Posterior vena cava (tissue), 2 donors: ENCODE measurements at regions not wholly inside any gene's neighbourhood (a gene's known extent, or its start where the extent isn't known, plus 50 kb on each side); places are given as distances from the start of the nearest gene placed in this dataset.
A peak's percentile ranks its signal among the peaks of the same experiment; 100 is the strongest.

Source experiments
- DNase-seq: peaks from one replicate; pipeline ENCODE4 v3.0.0-alpha.2; 2020; ENCODE audit warnings: low spot score
- intact Hi-C, 2 donors: fragments of 100-400 bp; cut with DNase I; formaldehyde crosslinking; loops; one replicate each; pipeline versions ENCODE4 v1.14.1 to v1.14.2; 2022 to 2023
- donor health status: DM: yes; HTN: yes; CAD: no.
- donor health status: DM: yes; HTN: yes; CAD: no.

GRCh38 chr19:29315556-29316190 is 102.7 kb upstream of the UQCRFS1 start:
- intact Hi-C loops, result no loop called here
- DNase-seq, result peak; percentile 50

DNA sequence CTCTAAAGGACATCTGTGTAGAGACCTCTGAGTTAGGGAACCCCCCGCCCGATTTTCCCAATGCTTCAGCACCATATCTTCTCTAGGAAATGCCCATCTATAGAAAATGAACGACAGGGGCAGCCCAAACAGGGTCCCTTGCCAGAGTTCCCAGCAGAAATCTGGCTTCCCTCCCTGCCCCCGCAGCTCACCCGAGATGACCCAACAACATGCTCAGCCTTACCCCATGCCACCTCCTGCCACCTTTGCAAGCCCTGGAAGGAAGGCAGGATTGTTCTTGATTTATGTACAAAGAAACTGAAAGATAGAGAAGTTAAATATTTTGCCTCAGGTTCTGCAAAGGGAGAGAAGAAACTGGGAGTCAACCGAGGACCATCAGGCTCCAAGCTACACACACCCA is 105.6 kb upstream of the UQCRFS1 start:
- intact Hi-C loops, result no loop called here

GRCh38 chr19:29320086-29320485 is 107.1 kb upstream of the UQCRFS1 start:
- no peak for DNase-seq
- intact Hi-C loops, result no loop called here

More for the DNA sequence above, 105.6 kb upstream of the UQCRFS1 start:
- no peak for DNase-seq

- DNase-seq, result no peak
Measured at GRCh38 chr19:29320618-29321017, 107.7 kb upstream of the UQCRFS1 start.

DNA sequence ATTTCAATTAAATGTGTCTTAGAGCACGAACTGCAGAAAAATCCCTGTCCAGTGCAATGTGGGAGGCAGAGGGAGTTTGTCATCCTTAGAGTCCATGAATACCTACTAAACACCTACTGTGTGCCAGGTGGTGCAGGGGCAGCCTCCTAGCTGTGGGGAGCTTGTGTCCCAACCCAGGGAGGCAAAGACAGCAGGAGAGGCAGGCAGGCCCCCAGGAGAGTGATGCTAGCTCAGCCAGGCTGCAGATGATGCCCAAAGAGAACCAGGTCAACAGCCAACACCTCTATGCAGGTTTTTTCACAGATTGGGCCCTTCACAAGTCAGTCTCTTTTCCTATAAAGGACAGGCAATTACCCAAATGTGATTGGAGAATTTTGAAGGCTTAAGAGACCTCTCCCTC is 108.2 kb upstream of the UQCRFS1 start:
- intact Hi-C loops, result no loop called here
- DNase-seq, result peak; percentile 42

More at GRCh38 chr19:29320618-29321017, 107.7 kb upstream of the UQCRFS1 start:
- intact Hi-C loops, result no loop called here

DNA sequence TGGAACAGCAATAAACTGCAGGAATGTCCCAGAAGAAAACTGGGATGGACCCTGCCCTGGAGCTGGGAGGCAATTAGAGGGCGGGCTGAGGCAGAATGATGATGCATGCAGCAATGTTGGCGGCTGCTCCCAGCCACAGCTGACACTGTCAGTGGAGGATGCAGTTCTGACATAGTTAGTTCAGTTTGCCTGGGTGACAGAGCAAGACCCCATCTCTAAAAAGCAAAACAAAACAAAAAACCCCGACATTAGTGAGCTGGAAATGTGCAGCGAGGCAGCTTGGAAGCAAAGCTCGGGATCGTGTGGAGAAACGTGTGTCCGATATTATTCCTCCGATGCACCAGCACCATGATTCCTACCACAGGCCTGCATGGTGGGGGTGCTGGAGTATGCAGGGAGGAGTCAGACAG is 110.1 kb upstream of the UQCRFS1 start:
- intact Hi-C loops, result no loop called here
- peak; percentile 46 for DNase-seq

DNA sequence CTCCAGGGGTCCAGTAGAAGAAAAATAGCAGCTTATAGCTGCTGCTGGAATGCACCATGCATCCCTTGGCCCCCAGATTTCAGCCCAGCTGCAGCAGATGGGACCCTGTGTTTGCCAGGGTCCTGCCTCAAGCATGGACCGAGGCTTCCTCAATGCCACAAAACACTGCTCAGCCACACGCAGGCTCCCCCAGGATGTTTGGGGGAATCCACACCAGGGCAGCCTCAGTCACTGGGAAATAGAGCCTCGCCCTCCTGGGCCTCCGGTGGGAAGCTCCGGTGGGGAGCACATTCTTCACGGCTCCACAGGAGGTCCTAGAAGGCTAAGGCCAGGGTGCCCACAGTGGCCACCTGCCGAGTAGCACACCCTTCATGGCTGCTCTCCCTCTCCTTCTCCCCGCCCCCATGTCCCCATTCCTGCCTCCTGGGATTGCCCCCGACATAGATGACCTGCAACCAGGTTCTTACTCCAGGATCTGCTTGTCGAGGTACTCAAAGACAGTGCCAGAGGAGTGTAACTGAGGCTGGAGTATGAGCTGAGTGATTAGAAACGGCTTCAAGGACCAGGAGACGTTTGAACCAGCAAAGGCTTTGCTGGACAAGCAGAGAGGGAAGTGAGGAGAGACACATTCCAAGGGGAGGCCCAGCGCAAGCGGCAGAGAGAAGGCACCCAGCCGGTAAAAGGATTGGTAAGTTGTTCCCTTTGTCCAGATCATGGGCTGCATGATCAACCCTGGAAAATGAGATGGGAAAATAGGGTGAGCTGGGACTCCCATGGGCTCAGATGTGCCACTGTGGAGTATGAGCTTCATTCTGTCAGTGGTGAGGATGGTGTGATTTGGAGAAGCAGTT is 110.7 kb upstream of the UQCRFS1 start:
- peak; percentile 37 for DNase-seq
- intact Hi-C loops, result no loop called here

DNA sequence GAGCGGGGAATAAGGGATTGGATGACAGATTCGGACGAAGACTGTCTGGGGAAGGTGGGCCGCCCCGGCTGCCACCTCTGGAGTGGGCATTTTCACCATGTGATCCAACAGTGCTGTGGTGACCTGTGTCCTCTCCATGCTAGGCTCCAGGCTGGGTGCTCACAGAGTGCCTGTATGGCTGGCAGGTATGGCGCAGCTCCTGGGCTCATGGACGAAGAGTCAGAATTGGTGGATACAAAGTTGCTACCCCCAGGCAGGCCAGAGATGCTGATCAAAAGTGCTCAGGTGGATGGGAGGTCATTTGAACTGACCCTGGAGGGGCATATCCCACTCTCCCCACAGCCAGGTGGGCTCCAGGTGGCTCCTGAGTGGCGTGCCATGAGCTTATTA is 111.3 kb upstream of the UQCRFS1 start:
- intact Hi-C loops, result no loop called here
- peak; percentile 50 for DNase-seq

- DNase-seq, result no peak
- intact Hi-C loops, result no loop called here
Measured at GRCh38 chr19:29324717-29325116, 111.8 kb upstream of the UQCRFS1 start.

DNA sequence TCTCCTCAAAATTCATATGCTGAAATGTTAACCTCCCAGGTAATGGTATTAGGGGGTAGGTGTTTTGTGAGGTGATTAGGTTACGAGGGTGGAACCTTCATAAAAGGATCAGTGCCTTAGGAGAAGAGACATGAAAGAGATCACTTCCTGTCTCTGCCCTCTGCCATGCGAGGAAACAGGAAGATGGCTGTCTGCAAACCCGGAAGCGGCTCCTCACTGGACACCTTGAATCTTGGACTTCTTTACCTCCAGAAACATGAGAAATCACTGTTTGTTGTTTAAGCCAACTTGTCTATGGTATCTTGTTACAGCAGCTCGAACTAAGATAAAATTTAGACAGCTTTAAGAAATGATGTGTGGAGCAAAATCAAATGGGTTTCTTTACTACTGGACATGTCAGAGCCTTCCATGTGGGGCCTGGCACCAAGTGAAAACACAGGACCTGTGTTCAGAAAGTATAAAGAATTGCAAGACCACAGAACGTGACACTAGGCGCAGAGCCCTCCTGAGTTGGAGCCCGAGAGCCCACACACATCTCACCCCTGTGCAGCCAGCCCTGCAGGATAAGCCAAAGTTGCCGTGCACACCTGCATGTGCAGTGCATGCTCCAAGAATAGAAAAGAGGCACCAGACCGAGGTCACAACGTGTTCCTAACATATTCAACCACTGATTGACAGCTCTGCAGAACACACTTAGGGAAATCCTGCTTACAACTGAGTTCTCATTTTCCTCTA is 112.5 kb upstream of the UQCRFS1 start:
- intact Hi-C loops, result no loop called here
- DNase-seq, result peak; percentile 56

GRCh38 chr19:29326351-29326750 is 113.4 kb upstream of the UQCRFS1 start:
- intact Hi-C loops, result no loop called here
- peak; percentile 45 for DNase-seq

DNA sequence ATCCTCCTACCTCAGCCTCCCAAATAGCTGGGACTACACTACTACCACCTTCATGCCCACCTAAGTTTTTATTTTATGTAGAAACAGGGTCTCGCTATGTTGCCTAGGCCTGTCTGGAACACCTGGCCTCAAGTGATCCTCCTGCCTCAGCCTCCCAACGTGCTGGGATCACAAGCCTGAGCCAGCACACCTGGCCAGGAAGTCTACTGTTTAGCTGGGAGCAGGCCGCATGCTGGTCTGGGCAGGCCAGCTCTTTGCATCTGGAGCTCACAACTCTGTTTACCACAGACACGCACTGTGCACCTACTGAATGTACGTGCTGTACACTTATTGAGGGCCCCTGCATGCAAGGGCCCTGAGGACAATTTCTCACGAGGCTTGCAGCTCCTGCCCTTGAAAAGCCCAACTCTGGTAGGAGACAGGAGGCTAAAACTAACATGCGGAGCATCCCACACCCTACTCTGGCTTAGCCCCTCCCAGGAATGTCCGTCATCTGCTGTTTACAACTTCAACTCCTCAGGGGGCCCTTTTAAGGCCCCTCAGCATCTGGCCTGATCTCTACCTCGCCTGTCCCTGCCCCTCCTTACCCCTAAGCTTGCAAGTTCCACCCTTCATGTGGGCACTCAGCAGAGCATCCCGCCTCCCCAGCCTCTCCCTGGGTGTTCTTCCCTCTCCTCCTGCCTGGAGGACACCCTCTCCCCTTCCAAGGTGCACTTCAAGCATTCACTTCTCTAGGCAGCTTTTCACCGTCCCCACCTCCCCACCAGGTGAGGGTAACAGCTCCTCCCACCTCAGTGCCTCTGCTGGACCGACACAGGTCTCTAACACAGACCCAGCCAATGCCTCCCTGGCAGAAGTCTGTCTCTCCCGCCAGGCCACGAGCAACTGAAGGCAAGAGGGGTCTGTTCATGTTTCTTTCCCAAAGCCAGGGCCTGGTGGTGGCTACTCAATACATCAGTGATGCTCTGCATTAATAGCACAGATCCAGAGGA is 114.2 kb upstream of the UQCRFS1 start:
- intact Hi-C loops, result no loop called here
- DNase-seq, result peak; percentile 53

- DNase-seq, result peak; percentile 46
- intact Hi-C loops, result no loop called here
Measured at GRCh38 chr19:29328586-29328985, 115.6 kb upstream of the UQCRFS1 start.

DNA sequence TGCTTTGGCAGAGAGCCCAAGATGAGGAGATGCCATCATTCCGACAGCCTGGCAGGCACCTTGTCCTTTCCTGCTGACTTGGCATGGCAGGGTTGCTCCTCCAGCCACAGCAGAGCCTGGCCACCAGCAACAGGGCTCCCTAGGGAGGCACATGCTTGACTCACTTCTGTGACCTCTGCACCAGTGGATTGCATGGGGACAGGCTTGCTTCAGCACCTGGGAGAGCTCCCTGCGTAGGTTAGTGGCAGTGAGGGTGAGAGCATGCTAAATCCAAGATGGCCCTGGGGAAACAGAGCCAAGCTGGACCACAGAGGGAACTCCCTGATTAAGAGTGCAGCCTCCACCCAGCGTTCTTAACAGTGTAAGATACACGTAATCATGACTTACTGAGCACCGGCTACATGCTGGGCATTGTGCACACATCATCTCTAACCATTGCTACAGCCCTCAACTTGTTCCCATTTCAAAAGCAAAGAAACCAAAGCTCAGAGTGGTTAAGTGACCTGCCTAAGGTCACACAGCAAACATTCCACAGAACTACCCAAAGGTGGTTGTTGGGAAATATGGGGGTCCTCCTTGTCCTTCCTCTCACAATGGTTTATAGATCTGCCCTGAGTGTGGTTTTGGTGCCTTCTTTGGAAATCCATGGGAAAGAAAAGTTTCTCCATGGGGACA is 116.6 kb upstream of the UQCRFS1 start:
- peak; percentile 35 for DNase-seq
- intact Hi-C loops, result no loop called here

GRCh38 chr19:29336425-29336824 is 123.5 kb upstream of the UQCRFS1 start:
- intact Hi-C loops, result loop anchor here in 1 of 2 donors (5.0 kb wide), 1 partner anchor 239 kb away; no protein-coding TSS in a partner anchor
- DNase-seq, result no peak

- DNase-seq, result no peak
- intact Hi-C loops, result loop anchor here in 1 of 2 donors (5.0 kb wide), 1 partner anchor 240 kb away; no protein-coding TSS in a partner anchor
Measured at GRCh38 chr19:29337029-29337428, 124.1 kb upstream of the UQCRFS1 start.

- intact Hi-C loops, result loop anchor here in 1 of 2 donors (5.0 kb wide), 1 partner anchor 241 kb away; no protein-coding TSS in a partner anchor
- no peak for DNase-seq
Measured at GRCh38 chr19:29338480-29338879, 125.5 kb upstream of the UQCRFS1 start.

- intact Hi-C loops, result no loop called here
- no peak for DNase-seq
Measured at GRCh38 chr19:29342721-29343120, 129.8 kb upstream of the UQCRFS1 start.
